NCI-H1092 treated with DMSO at 0.1 percent for 48 hours (cell line): ENCODE measurements at regions not wholly inside any gene's neighbourhood (a gene's known extent, or its start where the extent isn't known, plus 50 kb on each side); places are given as distances from the start of the nearest gene placed in this dataset.
"Not testable (repeated sequence)": the region's sequence is repeated elsewhere in the genome, so short reads cannot be mapped to it uniquely, and the experiment has no call there.

Experiments
- DNase-seq: peaks from one replicate; lab custom pipeline; 2025; lab: John Stamatoyannopoulos, UW

- peak; percentile 27 for DNase-seq
These were observed 478.9 kb upstream of the TBL1XR1 start for GRCh38 chr3:177676148-177676547.

- peak; percentile 26 for DNase-seq
These were observed 479.8 kb upstream of the TBL1XR1 start for GRCh38 chr3:177676947-177677587.

- DNase-seq, result no peak
These were observed 482.5 kb upstream of the TBL1XR1 start for GRCh38 chr3:177679568-177680471.

GRCh38 chr3:177680472-177680821, 483.2 kb upstream of the TBL1XR1 start:
- DNase-seq, result no peak

- DNase-seq, result no peak
These were observed 483.9 kb upstream of the TBL1XR1 start for GRCh38 chr3:177681156-177681555.

- no peak for DNase-seq
These were observed 484.6 kb upstream of the TBL1XR1 start for GRCh38 chr3:177681852-177682251.

- DNase-seq, result no peak
These were observed 486.3 kb upstream of the TBL1XR1 start for GRCh38 chr3:177683586-177683985.

GRCh38 chr3:177686671-177687070, 489.4 kb upstream of the TBL1XR1 start:
- DNase-seq, result no peak

- DNase-seq, result no peak
These were observed 490.0 kb upstream of the TBL1XR1 start for GRCh38 chr3:177687291-177687690.

GRCh38 chr3:177688152-177688551, 490.9 kb upstream of the TBL1XR1 start:
- no peak for DNase-seq

- no peak for DNase-seq
These were observed 491.8 kb upstream of the TBL1XR1 start for GRCh38 chr3:177689077-177689476.

- no peak for DNase-seq
These were observed 492.6 kb upstream of the TBL1XR1 start for GRCh38 chr3:177689869-177690268.

- no peak for DNase-seq
These were observed 493.0 kb upstream of the TBL1XR1 start for GRCh38 chr3:177690306-177690705.

- no peak for DNase-seq
These were observed 495.2 kb upstream of the TBL1XR1 start for GRCh38 chr3:177692304-177692975.

- DNase-seq, result no peak
These were observed 496.5 kb upstream of the TBL1XR1 start for GRCh38 chr3:177693616-177694264.

GRCh38 chr3:177694316-177694715, 497.0 kb upstream of the TBL1XR1 start:
- DNase-seq, result no peak

- DNase-seq, result no peak
These were observed 497.7 kb upstream of the TBL1XR1 start for GRCh38 chr3:177694951-177695350.

- DNase-seq, result no peak
These were observed 502.8 kb upstream of the TBL1XR1 start for GRCh38 chr3:177700117-177700516.

- DNase-seq, result no peak
These were observed 506.5 kb upstream of the TBL1XR1 start for GRCh38 chr3:177703788-177704187.

GRCh38 chr3:177705976-177706823, 508.9 kb upstream of the TBL1XR1 start:
- no peak for DNase-seq

GRCh38 chr3:177709470-177709869, 512.2 kb upstream of the TBL1XR1 start:
- DNase-seq, result not testable (repeated sequence)
